GM12873 (cell line): ENCODE measurements at regions not wholly inside any gene's neighbourhood (a gene's known extent, or its start where the extent isn't known, plus 50 kb on each side); places are given as distances from the start of the nearest gene placed in this dataset.

Experiments
- TF ChIP-seq, protein P1 (sequence below): IDR thresholded peaks from 2 replicates; pipeline ENCODE4 v1.5.1; 2012; ENCODE audit warnings: low read depth, mild to moderate bottlenecking, moderate library complexity, low read length, control low read depth; ENCODE audit not compliant: insufficient read depth; ENCODE audit errors: missing control alignments

DNA sequence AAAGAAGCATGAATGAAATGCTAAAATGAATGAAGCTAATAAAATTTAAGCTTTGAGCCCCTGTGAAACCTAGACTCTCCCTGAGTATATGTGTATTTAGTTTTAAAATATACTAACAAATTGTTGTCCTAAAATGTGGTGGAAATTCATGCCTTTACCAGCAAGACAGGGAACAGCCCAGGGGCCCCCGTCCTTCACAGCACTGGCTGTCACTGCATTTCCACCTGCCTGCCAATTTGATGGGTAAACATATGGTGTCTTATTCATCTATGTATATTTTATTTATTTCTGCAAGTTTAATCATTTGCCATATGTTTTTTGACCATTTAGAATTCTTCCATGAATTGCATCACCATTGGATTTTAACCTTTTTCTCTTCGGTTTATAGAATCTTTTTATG is 463.7 kb upstream of the NBEA start:
- TF ChIP-seq, protein P1, sequence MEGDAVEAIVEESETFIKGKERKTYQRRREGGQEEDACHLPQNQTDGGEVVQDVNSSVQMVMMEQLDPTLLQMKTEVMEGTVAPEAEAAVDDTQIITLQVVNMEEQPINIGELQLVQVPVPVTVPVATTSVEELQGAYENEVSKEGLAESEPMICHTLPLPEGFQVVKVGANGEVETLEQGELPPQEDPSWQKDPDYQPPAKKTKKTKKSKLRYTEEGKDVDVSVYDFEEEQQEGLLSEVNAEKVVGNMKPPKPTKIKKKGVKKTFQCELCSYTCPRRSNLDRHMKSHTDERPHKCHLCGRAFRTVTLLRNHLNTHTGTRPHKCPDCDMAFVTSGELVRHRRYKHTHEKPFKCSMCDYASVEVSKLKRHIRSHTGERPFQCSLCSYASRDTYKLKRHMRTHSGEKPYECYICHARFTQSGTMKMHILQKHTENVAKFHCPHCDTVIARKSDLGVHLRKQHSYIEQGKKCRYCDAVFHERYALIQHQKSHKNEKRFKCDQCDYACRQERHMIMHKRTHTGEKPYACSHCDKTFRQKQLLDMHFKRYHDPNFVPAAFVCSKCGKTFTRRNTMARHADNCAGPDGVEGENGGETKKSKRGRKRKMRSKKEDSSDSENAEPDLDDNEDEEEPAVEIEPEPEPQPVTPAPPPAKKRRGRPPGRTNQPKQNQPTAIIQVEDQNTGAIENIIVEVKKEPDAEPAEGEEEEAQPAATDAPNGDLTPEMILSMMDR = no peak

DNA sequence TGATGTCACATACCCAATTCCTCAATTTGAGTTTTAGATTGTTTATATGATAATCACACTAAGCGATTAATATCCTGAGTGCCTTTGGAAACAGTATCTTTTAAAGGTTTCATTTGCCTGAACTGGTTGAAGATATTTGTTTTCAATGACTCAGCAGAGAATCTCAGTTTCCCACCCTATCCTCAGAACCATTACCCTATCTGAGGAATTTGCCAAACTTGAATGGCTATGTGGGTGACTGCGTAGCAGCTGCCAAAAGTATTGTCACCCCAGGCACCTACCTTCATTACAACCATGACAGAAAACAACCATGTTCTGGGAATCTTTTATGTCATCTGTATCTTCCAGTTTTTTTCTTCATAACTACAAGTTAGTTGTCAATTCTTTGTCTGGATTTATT is 440.1 kb upstream of the NBEA start:
- TF ChIP-seq, protein P1 = no peak

DNA sequence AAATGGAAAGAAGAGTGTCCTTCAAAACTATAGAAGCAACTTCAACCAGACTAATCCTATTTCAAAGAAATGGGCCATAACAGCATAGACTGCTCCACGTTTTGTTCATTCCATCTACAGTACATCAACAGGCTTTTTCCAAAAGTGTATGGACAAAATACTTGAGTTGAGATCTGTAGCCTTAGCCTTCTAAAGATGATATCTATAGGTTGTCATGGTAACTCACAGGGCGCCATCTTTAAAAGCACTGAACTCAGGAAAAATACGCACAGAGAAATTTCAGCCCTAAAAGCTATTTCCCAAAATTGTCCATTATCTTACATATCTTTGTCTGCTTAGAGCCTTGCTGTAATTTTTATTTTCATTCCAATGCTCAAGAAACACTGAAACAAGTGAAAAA is 439.4 kb upstream of the NBEA start:
- TF ChIP-seq, protein P1 = no peak

DNA sequence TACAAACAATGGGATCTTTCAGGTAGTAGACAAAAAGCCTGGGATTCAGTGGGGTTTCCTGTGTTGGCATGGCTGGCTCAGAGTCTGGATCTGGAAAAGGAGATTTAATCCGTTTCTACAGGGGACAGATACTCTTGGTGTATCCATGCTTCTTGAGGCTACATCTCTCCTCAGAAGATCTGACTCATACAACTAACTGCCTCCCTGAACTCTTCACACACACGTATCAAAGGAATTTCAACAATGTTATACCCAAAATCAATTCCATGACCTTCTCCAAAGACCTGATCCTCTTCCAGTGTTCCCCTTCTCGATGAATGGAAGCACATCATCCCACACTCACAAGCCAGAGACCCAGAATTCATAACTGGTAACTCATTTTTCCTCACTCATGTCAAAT is 435.3 kb upstream of the NBEA start:
- TF ChIP-seq, protein P1 = no peak

DNA sequence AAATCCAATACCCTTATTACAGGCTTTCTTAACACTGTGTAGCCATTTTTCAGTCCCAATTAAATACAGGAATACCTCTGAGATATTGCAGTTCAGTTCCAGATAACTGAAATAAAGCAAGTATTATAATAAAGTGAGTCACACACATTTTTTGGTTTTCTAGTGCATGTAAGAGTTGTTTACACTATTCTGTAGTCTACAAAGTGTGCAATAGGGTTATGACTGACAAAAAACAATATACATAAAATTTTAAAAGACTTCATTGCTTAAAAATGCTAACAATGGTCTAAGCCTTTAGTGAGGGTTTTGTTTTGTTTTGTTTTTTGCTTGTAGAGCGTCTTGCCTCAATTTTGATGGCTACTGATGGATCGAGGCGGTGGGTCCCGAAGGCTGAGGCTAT is 434.4 kb upstream of the NBEA start:
- TF ChIP-seq, protein P1 = no peak

DNA sequence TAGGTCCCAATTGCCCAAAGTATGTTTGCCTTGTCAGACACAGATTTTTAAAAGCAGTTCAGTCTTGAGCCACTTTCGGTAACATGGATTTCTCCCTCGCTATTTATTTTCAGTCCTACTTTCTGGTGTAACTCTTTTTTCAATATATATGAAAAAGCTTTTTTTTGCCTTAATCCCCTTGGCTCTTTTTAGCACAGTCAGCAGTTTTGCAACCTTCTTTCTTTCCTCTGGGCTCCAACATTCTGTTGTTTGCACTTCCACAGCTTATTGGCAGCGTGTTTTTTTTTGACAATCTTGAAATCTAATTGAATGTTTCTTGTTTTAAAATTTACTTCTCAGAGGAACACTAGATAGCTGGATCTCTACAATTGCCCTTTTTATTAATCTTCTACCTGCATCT is 429.3 kb upstream of the NBEA start:
- TF ChIP-seq, protein P1 = no peak

DNA sequence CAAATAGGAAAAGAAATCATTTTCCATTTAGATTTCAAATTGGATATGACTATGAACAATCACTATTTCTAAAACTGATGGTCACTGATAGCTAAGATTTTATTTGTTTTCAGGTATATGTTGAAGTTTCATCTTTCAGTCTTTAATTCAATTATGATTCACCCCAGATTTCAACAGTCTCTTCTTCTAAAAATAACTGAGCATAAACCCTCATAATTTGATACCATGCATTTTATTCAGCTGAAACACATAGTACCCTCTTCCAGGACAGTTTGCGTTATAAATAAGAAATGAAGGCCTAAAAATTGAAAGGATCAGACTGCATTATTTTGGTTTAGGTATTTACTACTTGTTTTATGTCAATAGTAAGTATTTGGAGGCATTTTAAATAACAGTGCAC is 428.5 kb upstream of the NBEA start:
- TF ChIP-seq, protein P1 = no peak
